PC-3 (cell line): ENCODE measurements at regions not wholly inside any gene's neighbourhood (a gene's known extent, or its start where the extent isn't known, plus 50 kb on each side); places are given as distances from the start of the nearest gene placed in this dataset.

Experiments
- ATAC-seq: fragments of 200-7000 bp; cut with Tn5 transposase; 2 replicates; pipeline ENCODE4 v1.9.1; 2020; ENCODE audit warnings: mild to moderate bottlenecking, moderate library complexity
- BruUV-seq: library from RNA; stranded (reverse); fragments of 400-500 nt; replicated peaks from 2 replicates; lab custom pipeline; 2021; lab: Mats Ljungman, UMichigan
- CTCF ChIA-PET: fragments of 300-600 bp; sonication (Branson Sonifier 250); formaldehyde crosslinking; loops from one replicate; lab custom pipeline; 2022; ENCODE audit warnings: antibody characterized with exemption; lab: Charles Lee
- POLR2A ChIA-PET: fragments of 300-600 bp; sonication (Branson Sonifier 250); formaldehyde crosslinking; loops from one replicate; lab custom pipeline; 2022; ENCODE audit warnings: antibody characterized with exemption; ENCODE audit not compliant: unreplicated experiment; lab: Charles Lee
- DNase-seq: peaks from one replicate; pipeline ENCODE4 v3.0.0-alpha.2; 2015
- H2AFZ ChIP-seq: fragments of 300-600 bp; sonication (generic); 2 replicates; pipeline ENCODE4 v1.6.0; 2016; ENCODE audit warnings: antibody characterized with exemption, low read length
- H3F3A ChIP-seq: fragments of 300-600 bp; sonication (generic); one replicate; pipeline ENCODE4 v1.6.0; 2017; ENCODE audit warnings: antibody characterized with exemption, low read length, control low read depth, mild to moderate bottlenecking; ENCODE audit not compliant: unreplicated experiment
- H3K27ac ChIP-seq: fragments of 300-600 bp; sonication (generic); 2 replicates; pipeline ENCODE4 v1.5.1; 2016; ENCODE audit warnings: mild to moderate bottlenecking, low read length
- H3K27me3 ChIP-seq: fragments of 300-600 bp; sonication (generic); 2 replicates; pipeline ENCODE4 v1.6.1; 2016; ENCODE audit warnings: low read length, mixed read lengths
- H3K36me3 ChIP-seq: fragments of 300-600 bp; sonication (generic); 2 replicates; pipeline ENCODE4 v1.6.1; 2016; ENCODE audit warnings: low read depth, mixed run types, low read length, mixed read lengths
- H3K4me1 ChIP-seq: fragments of 300-600 bp; sonication (generic); 2 replicates; pipeline ENCODE4 v1.5.1; 2016; ENCODE audit warnings: low read length; ENCODE audit not compliant: insufficient read depth
- H3K4me2 ChIP-seq: fragments of 300-600 bp; sonication (generic); 2 replicates; pipeline ENCODE4 v1.6.0; 2016; ENCODE audit warnings: low read length
- H3K4me3 ChIP-seq: fragments of 300-600 bp; sonication (generic); 2 replicates; pipeline ENCODE4 v1.5.1; 2016; ENCODE audit warnings: mild to moderate bottlenecking, low read length, mixed read lengths
- H3K79me2 ChIP-seq: fragments of 300-600 bp; sonication (generic); 2 replicates; pipeline ENCODE4 v1.6.1; 2017; ENCODE audit warnings: low read length, mixed read lengths
- H3K9ac ChIP-seq: fragments of 300-600 bp; sonication (generic); 2 replicates; pipeline ENCODE4 v1.6.0; 2016; ENCODE audit warnings: mild to moderate bottlenecking, low read length
- H3K9me2 ChIP-seq: fragments of 300-600 bp; sonication (generic); replicated peaks from 2 replicates; pipeline ENCODE4 v1.6.1; 2016; ENCODE audit warnings: mixed run types, low read length, mixed read lengths
- H3K9me3 ChIP-seq: fragments of 300-600 bp; sonication (generic); 2 replicates; pipeline ENCODE4 v1.6.1; 2016; ENCODE audit warnings: low read length, mixed read lengths
- H4K20me1 ChIP-seq: fragments of 300-600 bp; sonication (generic); 2 replicates; pipeline ENCODE4 v1.6.1; 2016; ENCODE audit warnings: low read length, mixed read lengths
- CTCF ChIP-seq: fragments of 300-600 bp; sonication (generic); conservative IDR thresholded peaks from 2 replicates; pipeline ENCODE4 v1.5.1; 2017; ENCODE audit warnings: antibody characterized with exemption, low read depth, mild to moderate bottlenecking, low read length
- EZH2 ChIP-seq: fragments of 300-600 bp; sonication (generic); IDR thresholded peaks from one replicate; pipeline ENCODE4 v1.6.1; 2017; ENCODE audit warnings: antibody characterized with exemption, mild to moderate bottlenecking, low read length; ENCODE audit not compliant: unreplicated experiment
- EZH2phosphoT487 ChIP-seq: fragments of 300-600 bp; sonication (generic); IDR thresholded peaks from 2 replicates; pipeline ENCODE4 v1.6.1; 2018; ENCODE audit warnings: mild to moderate bottlenecking, antibody characterized with exemption, low read length, borderline replicate concordance
- intact Hi-C: fragments of 100-400 bp; cut with micrococcal nuclease; formaldehyde crosslinking; loops from 2 replicates; pipeline ENCODE4 v1.9.0; 2023

GRCh38 chr2:22485486-22485885, 899.5 kb upstream of the KLHL29 start:
- DNase-seq (no peak), ATAC-seq (no peak)
- H3K9me3 ChIP-seq, result no peaks in the 10 kb centered on the region; the same call in 1 of the 2 replicates
- H3K9ac ChIP-seq, result no peak overlapping the region
- H3K79me2 ChIP-seq, result no peaks in the 10 kb centered on the region
- H3F3A ChIP-seq, result no peaks in the 10 kb centered on the region
- no peak overlapping the region for H3K4me2 ChIP-seq
- H4K20me1 ChIP-seq, result no peaks in the 10 kb centered on the region
- no peak overlapping the region for H3K4me3 ChIP-seq
- no peaks in the 10 kb centered on the region for H3K9me2 ChIP-seq
- H2AFZ ChIP-seq, result no peak overlapping the region
- no peak overlapping the region for H3K27ac ChIP-seq
- no TSS peak for BruUV-seq
- no peak for TF ChIP-seq EZH2phosphoT487
- TF ChIP-seq EZH2, result no peak
- no peak for TF ChIP-seq CTCF
- CTCF ChIA-PET, result no interaction called here
- no peaks in the 10 kb centered on the region for H3K4me1 ChIP-seq
- intact Hi-C loops, result no loop called here
- POLR2A ChIA-PET, result no interaction called here
- no peaks in the 10 kb centered on the region for H3K27me3 ChIP-seq
- H3K36me3 ChIP-seq, result no peaks in the 10 kb centered on the region

GRCh38 chr2:22486343-22486742, 898.6 kb upstream of the KLHL29 start:
- Histone ChIP-seq H2AFZ (no peak overlapping the region), H3K4me3 (no peak overlapping the region), H3F3A (no peaks in the 10 kb centered on the region), H3K4me1 (no peaks in the 10 kb centered on the region), H3K79me2 (no peaks in the 10 kb centered on the region), H3K4me2 (no peak overlapping the region), H3K9ac (no peak overlapping the region), H3K27ac (no peak overlapping the region), H3K9me2 (no peaks in the 10 kb centered on the region), H3K9me3 (no peaks in the 10 kb centered on the region; the same call in 1 of the 2 replicates), H4K20me1 (no peaks in the 10 kb centered on the region), H3K36me3 (no peaks in the 10 kb centered on the region), H3K27me3 (no peaks in the 10 kb centered on the region)
- ChIA-PET CTCF (no interaction called here), POLR2A (no interaction called here)
- TF ChIP-seq EZH2, result no peak
- BruUV-seq, result no TSS peak
- ATAC-seq (no peak), DNase-seq (no peak)
- intact Hi-C loops, result no loop called here

GRCh38 chr2:22487036-22487435, 897.9 kb upstream of the KLHL29 start:
- ChIA-PET CTCF (no interaction called here), POLR2A (no interaction called here)
- H2AFZ ChIP-seq, result no peak overlapping the region
- no peaks in the 10 kb centered on the region for H3K27me3 ChIP-seq
- no peak overlapping the region for H3K4me2 ChIP-seq
- H3K4me1 ChIP-seq, result no peaks in the 10 kb centered on the region
- H3K9me3 ChIP-seq, result no peaks in the 10 kb centered on the region; the same call in 1 of the 2 replicates
- H4K20me1 ChIP-seq, result no peaks in the 10 kb centered on the region
- intact Hi-C loops, result no loop called here
- no TSS peak for BruUV-seq
- no peaks in the 10 kb centered on the region for H3F3A ChIP-seq
- H3K9ac ChIP-seq, result no peak overlapping the region
- no peaks in the 10 kb centered on the region for H3K79me2 ChIP-seq
- H3K27ac ChIP-seq, result no peak overlapping the region
- no peak for ATAC-seq
- H3K36me3 ChIP-seq, result no peaks in the 10 kb centered on the region
- no peak for DNase-seq
- TF ChIP-seq EZH2phosphoT487, result no peak
- no peak for TF ChIP-seq CTCF
- no peak for TF ChIP-seq EZH2
- H3K4me3 ChIP-seq, result no peak overlapping the region
- H3K9me2 ChIP-seq, result no peaks in the 10 kb centered on the region
